ENCODE measurements at regions not wholly inside any gene's neighbourhood (a gene's known extent, or its start where the extent isn't known, plus 50 kb on each side); places are given as distances from the start of the nearest gene placed in this dataset.
A peak's percentile ranks its signal among the peaks of the same experiment; 100 is the strongest.

DNA sequence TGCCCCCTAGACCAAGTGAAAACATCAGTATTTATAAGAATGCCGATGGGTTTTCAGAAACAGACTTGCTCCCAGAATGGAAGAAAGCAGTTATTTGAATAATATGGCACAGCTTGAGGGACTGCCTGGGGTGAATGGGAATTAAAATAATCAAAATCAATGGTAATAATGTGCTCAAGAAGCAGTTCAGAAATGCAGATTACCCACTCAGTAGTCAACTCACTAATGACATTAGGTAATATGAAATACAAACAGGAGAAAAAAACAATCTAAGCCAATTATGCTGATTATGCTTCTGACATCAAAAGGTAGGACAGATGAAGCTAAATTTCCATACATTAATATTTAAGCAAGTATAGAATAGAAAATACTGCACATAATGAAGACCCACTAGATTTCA lies 179.3 kb downstream of the ENC1 start:
- TF ChIP-seq, protein P1, sequence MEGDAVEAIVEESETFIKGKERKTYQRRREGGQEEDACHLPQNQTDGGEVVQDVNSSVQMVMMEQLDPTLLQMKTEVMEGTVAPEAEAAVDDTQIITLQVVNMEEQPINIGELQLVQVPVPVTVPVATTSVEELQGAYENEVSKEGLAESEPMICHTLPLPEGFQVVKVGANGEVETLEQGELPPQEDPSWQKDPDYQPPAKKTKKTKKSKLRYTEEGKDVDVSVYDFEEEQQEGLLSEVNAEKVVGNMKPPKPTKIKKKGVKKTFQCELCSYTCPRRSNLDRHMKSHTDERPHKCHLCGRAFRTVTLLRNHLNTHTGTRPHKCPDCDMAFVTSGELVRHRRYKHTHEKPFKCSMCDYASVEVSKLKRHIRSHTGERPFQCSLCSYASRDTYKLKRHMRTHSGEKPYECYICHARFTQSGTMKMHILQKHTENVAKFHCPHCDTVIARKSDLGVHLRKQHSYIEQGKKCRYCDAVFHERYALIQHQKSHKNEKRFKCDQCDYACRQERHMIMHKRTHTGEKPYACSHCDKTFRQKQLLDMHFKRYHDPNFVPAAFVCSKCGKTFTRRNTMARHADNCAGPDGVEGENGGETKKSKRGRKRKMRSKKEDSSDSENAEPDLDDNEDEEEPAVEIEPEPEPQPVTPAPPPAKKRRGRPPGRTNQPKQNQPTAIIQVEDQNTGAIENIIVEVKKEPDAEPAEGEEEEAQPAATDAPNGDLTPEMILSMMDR (conservative IDR thresholded peaks at IDR 0.05; ENCODE audit: low read depth in 2 of 2): no peak
- TF ChIP-seq, protein P2, sequence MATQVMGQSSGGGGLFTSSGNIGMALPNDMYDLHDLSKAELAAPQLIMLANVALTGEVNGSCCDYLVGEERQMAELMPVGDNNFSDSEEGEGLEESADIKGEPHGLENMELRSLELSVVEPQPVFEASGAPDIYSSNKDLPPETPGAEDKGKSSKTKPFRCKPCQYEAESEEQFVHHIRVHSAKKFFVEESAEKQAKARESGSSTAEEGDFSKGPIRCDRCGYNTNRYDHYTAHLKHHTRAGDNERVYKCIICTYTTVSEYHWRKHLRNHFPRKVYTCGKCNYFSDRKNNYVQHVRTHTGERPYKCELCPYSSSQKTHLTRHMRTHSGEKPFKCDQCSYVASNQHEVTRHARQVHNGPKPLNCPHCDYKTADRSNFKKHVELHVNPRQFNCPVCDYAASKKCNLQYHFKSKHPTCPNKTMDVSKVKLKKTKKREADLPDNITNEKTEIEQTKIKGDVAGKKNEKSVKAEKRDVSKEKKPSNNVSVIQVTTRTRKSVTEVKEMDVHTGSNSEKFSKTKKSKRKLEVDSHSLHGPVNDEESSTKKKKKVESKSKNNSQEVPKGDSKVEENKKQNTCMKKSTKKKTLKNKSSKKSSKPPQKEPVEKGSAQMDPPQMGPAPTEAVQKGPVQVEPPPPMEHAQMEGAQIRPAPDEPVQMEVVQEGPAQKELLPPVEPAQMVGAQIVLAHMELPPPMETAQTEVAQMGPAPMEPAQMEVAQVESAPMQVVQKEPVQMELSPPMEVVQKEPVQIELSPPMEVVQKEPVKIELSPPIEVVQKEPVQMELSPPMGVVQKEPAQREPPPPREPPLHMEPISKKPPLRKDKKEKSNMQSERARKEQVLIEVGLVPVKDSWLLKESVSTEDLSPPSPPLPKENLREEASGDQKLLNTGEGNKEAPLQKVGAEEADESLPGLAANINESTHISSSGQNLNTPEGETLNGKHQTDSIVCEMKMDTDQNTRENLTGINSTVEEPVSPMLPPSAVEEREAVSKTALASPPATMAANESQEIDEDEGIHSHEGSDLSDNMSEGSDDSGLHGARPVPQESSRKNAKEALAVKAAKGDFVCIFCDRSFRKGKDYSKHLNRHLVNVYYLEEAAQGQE (IDR thresholded peaks at IDR 0.05; ENCODE audit: unreplicated experiment): no peak
- TF ChIP-seq EZH2phosphoT487 (IDR thresholded peaks at IDR 0.05; ENCODE audit: unreplicated experiment): no peak
- no peak for TF ChIP-seq ZNF331 (CRISPR knock-in tag; IDR thresholded peaks at IDR 0.05; ENCODE audit: low read depth)
- no peak for TF ChIP-seq JUNB (IDR thresholded peaks at IDR 0.05; ENCODE audit: unreplicated experiment)
- no peak for TF ChIP-seq POLR2AphosphoS5 (IDR thresholded peaks at IDR 0.05; ENCODE audit: low read depth)
- no peak for TF ChIP-seq STAT1 (IDR thresholded peaks at IDR 0.05; ENCODE audit: unreplicated experiment)
- no peak for TF ChIP-seq EZH2 (IDR thresholded peaks at IDR 0.05; ENCODE audit: low read depth, unreplicated experiment)
- TF ChIP-seq CREB1 (CRISPR knock-in tag; IDR thresholded peaks at IDR 0.05; ENCODE audit: low read depth): no peak
- no peak for TF ChIP-seq NANOG (IDR thresholded peaks at IDR 0.05; ENCODE audit: borderline replicate concordance)
- no peak for TF ChIP-seq ZNF114 (CRISPR knock-in tag; IDR thresholded peaks at IDR 0.05)
- TF ChIP-seq, protein P3, sequence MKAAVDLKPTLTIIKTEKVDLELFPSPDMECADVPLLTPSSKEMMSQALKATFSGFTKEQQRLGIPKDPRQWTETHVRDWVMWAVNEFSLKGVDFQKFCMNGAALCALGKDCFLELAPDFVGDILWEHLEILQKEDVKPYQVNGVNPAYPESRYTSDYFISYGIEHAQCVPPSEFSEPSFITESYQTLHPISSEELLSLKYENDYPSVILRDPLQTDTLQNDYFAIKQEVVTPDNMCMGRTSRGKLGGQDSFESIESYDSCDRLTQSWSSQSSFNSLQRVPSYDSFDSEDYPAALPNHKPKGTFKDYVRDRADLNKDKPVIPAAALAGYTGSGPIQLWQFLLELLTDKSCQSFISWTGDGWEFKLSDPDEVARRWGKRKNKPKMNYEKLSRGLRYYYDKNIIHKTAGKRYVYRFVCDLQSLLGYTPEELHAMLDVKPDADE (IDR thresholded peaks at IDR 0.05): no peak
- TF ChIP-seq, protein P4, sequence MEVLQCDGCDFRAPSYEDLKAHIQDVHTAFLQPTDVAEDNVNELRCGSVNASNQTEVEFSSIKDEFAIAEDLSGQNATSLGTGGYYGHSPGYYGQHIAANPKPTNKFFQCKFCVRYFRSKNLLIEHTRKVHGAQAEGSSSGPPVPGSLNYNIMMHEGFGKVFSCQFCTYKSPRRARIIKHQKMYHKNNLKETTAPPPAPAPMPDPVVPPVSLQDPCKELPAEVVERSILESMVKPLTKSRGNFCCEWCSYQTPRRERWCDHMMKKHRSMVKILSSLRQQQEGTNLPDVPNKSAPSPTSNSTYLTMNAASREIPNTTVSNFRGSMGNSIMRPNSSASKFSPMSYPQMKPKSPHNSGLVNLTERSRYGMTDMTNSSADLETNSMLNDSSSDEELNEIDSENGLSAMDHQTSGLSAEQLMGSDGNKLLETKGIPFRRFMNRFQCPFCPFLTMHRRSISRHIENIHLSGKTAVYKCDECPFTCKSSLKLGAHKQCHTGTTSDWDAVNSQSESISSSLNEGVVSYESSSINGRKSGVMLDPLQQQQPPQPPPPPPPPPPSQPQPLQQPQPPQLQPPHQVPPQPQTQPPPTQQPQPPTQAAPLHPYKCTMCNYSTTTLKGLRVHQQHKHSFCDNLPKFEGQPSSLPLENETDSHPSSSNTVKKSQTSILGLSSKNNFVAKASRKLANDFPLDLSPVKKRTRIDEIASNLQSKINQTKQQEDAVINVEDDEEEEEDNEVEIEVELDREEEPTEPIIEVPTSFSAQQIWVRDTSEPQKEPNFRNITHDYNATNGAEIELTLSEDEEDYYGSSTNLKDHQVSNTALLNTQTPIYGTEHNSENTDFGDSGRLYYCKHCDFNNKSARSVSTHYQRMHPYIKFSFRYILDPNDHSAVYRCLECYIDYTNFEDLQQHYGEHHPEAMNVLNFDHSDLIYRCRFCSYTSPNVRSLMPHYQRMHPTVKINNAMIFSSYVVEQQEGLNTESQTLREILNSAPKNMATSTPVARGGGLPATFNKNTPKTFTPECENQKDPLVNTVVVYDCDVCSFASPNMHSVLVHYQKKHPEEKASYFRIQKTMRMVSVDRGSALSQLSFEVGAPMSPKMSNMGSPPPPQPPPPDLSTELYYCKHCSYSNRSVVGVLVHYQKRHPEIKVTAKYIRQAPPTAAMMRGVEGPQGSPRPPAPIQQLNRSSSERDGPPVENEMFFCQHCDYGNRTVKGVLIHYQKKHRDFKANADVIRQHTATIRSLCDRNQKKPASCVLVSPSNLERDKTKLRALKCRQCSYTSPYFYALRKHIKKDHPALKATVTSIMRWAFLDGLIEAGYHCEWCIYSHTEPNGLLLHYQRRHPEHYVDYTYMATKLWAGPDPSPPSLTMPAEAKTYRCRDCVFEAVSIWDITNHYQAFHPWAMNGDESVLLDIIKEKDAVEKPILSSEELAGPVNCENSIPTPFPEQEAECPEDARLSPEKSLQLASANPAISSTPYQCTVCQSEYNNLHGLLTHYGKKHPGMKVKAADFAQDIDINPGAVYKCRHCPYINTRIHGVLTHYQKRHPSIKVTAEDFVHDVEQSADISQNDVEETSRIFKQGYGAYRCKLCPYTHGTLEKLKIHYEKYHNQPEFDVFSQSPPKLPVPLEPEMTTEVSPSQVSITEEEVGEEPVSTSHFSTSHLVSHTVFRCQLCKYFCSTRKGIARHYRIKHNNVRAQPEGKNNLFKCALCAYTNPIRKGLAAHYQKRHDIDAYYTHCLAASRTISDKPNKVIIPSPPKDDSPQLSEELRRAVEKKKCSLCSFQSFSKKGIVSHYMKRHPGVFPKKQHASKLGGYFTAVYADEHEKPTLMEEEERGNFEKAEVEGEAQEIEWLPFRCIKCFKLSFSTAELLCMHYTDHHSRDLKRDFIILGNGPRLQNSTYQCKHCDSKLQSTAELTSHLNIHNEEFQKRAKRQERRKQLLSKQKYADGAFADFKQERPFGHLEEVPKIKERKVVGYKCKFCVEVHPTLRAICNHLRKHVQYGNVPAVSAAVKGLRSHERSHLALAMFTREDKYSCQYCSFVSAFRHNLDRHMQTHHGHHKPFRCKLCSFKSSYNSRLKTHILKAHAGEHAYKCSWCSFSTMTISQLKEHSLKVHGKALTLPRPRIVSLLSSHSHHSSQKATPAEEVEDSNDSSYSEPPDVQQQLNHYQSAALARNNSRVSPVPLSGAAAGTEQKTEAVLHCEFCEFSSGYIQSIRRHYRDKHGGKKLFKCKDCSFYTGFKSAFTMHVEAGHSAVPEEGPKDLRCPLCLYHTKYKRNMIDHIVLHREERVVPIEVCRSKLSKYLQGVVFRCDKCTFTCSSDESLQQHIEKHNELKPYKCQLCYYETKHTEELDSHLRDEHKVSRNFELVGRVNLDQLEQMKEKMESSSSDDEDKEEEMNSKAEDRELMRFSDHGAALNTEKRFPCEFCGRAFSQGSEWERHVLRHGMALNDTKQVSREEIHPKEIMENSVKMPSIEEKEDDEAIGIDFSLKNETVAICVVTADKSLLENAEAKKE (CRISPR knock-in tag; IDR thresholded peaks at IDR 0.05): no peak
- Histone ChIP-seq H3K4me1 (ENCODE audit: insufficient read depth) (no peaks in the 10 kb centered on the region), H3K27ac (ENCODE audit: low read depth) (no peak overlapping the region), H3K79me2 (replicated peaks; ENCODE audit: insufficient read depth) (no peaks in the 10 kb centered on the region), H3F3A (replicated peaks; ENCODE audit: low read depth) (no peaks in the 10 kb centered on the region), H2AFZ (0 out of 2 replicates have a peak overlapping the region, but pooled peaks have one; percentile 72), H3K36me3 (ENCODE audit: insufficient read depth) (no peaks in the 10 kb centered on the region), H3K4me2 (no peak overlapping the region), H3K9me2 (ENCODE audit: insufficient read depth) (no peaks in the 10 kb centered on the region), H3K4me3 (no peak overlapping the region), H4K20me1 (replicated peaks; ENCODE audit: insufficient read depth) (no peaks in the 10 kb centered on the region), H3K27me3 (ENCODE audit: insufficient read depth) (no peaks in the 10 kb centered on the region)
- Mint-ChIP-seq H3K4me1 (no peaks in the 10 kb centered on the region; the same call in 2 of the 3 replicates), H3K4me3 (no peak overlapping the region), H3K36me3 (ENCODE audit: low read depth) (no peaks in the 10 kb centered on the region), H3K27ac (no peak overlapping the region), H3K9me3 (no peaks in the 10 kb centered on the region), H3K27me3 (ENCODE audit: insufficient read depth, low read depth, poor library complexity) (peaks cover 5% of the 10 kb centered on the region)
- no peak for ATAC-seq
- DNase-seq (ENCODE audit: low spot score): no peak

All from GM23338 (cell line).